ENCODE measurements at regions not wholly inside any gene's neighbourhood (a gene's known extent, or its start where the extent isn't known, plus 50 kb on each side); places are given as distances from the start of the nearest gene placed in this dataset.

- TF ChIP-seq POLR2A (IDR thresholded peaks at IDR 0.05; ENCODE audit: low read length) (no peak), GATA1 (IDR thresholded peaks at IDR 0.05; ENCODE audit: low read depth, low read length) (no peak)
Measured at GRCh38 chr4:175374459-175374858, 437.6 kb downstream of the GPM6A start.

Measured in erythroblast (primary cell).